T-helper 1 cell treated with Interleukin-12 subunit alpha and Interleukin-12 subunit beta and Interleukin-4 antibody, amounts not matched to agents 30 μg/mL and 1 μg/mL, for 36 hours (primary cell): ENCODE measurements at regions not wholly inside any gene's neighbourhood (a gene's known extent, or its start where the extent isn't known, plus 50 kb on each side); places are given as distances from the start of the nearest gene placed in this dataset.
"Not testable (repeated sequence)": the region's sequence is repeated elsewhere in the genome, so short reads cannot be mapped to it uniquely, and the experiment has no call there.

Experiments
- H3K27ac Mint-ChIP-seq: one replicate; pipeline ENCODE4 v1.8.0; 2021; ENCODE audit warnings: mild to moderate bottlenecking, mixed read lengths
- H3K27me3 Mint-ChIP-seq: one replicate; pipeline ENCODE4 v1.8.0; 2021; ENCODE audit warnings: low read depth, mixed read lengths
- H3K36me3 Mint-ChIP-seq: one replicate; pipeline ENCODE4 v1.8.0; 2021; ENCODE audit warnings: low read depth, mixed read lengths
- H3K4me1 Mint-ChIP-seq: one replicate; pipeline ENCODE4 v1.8.0; 2021; ENCODE audit warnings: low read depth, mixed read lengths
- H3K4me3 Mint-ChIP-seq: one replicate; pipeline ENCODE4 v1.8.0; 2021; ENCODE audit warnings: mild to moderate bottlenecking, moderate library complexity, mixed read lengths
- H3K9me3 Mint-ChIP-seq: one replicate; pipeline ENCODE4 v1.8.0; 2021; ENCODE audit warnings: mixed read lengths

DNA sequence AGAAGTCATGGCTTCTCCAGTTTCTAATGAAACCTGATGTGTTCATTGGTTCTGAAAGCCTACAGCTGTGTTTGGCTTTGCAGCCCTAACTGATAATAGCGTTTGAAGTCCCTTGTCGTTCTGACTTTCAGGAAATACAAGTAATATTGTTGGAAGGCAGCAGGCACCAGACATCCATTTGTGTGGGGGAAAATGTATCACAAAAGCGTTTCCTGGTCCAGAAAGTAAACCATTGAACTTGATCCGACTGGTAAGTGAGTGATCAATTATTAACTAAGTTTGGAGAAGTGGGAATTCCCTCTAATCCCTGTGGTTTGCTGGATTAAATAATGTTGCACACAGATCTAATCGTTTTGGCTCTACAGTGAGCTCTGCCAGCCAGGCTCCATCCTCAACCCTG lies 77.3 kb upstream of the LTA4H start:
- Mint-ChIP-seq H3K9me3 (no peaks in the 10 kb centered on the region), H3K27ac (no peak overlapping the region), H3K4me3 (no peak overlapping the region), H3K27me3 (peaks cover 13% of the 10 kb centered on the region), H3K4me1 (peaks cover 7% of the 10 kb centered on the region), H3K36me3 (no peaks in the 10 kb centered on the region)

- no peak overlapping the region for H3K27ac Mint-ChIP-seq
- no peak overlapping the region for H3K4me3 Mint-ChIP-seq
- peaks cover 7% of the 10 kb centered on the region for H3K4me1 Mint-ChIP-seq
- peaks cover 13% of the 10 kb centered on the region for H3K27me3 Mint-ChIP-seq
- H3K36me3 Mint-ChIP-seq = no peaks in the 10 kb centered on the region
- H3K9me3 Mint-ChIP-seq = no peaks in the 10 kb centered on the region
These were observed 76.7 kb upstream of the ELK3 start for GRCh38 chr12:96117460-96117859.

DNA sequence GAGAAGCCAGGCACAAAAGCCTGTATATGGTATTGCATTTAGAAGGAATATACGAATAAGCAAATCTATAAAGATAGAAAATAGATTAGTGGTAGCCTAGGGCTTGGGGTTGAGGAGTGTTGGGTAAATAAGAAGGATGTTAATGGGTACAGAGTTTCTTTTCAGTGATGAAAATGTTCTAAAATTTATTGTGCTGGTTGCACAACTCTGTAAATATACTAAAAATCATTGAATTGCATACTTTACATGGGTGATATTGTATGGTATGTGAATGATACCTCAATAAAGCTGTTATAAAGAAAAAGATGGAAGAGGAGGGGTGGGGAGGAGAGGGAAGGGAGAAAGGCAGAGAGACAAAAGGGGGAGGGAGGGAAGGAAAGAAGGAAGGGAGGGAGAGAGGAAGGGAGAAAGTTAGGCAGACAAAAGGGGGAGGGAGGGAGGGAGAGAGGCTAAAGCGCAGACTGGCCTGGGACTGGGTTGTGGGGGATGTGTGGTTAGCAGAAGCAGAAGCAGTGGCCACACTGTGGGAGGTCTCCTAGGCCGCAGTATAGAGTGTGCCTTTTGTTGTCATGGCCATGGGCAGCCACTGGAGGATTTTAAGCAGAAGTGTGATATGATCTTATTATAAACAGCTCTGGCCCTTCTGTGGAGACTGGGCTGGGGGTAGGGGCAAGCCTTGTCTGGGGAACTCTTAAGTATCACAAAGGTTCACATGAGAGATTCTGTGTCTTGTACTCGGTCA lies 73.6 kb upstream of the ELK3 start:
- Mint-ChIP-seq H3K4me1 (peaks cover 7% of the 10 kb centered on the region), H3K36me3 (no peaks in the 10 kb centered on the region), H3K27ac (no peak overlapping the region), H3K9me3 (no peaks in the 10 kb centered on the region), H3K4me3 (no peak overlapping the region), H3K27me3 (no peaks in the 10 kb centered on the region)

DNA sequence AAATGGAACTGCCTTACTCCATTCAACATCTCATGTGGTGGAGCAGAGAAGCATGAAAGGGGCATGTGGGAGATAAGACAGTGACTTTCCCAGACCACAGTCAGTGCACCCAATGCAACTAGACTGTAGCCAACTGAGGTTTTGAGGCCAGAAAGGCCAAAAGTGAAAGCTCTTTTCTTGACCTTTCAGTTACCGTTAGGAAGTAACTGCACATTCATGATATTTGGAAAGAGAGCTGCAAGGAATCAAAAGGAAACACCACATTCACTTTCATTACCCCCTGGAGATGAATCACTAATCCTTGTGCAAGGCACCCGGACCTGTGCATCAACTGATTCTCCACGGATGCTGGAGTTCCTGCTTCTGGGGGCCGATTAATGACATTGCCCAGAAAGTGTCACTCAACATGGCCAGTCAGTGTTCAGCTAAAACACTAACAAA lies 72.9 kb upstream of the ELK3 start:
- no peak overlapping the region for H3K27ac Mint-ChIP-seq
- no peak overlapping the region for H3K4me3 Mint-ChIP-seq
- no peaks in the 10 kb centered on the region for H3K9me3 Mint-ChIP-seq
- H3K27me3 Mint-ChIP-seq = no peaks in the 10 kb centered on the region
- peaks cover 7% of the 10 kb centered on the region for H3K4me1 Mint-ChIP-seq
- no peaks in the 10 kb centered on the region for H3K36me3 Mint-ChIP-seq

- not testable (repeated sequence) for H3K36me3 Mint-ChIP-seq, H3K27ac Mint-ChIP-seq, H3K9me3 Mint-ChIP-seq, H3K4me1 Mint-ChIP-seq, H3K4me3 Mint-ChIP-seq
- H3K27me3 Mint-ChIP-seq = peaks cover 14% of the 10 kb centered on the region
These were observed 65.9 kb upstream of the ELK3 start for GRCh38 chr12:96128292-96128691.

- Mint-ChIP-seq H3K27me3 (peaks cover 14% of the 10 kb centered on the region), H3K9me3 (no peaks in the 10 kb centered on the region), H3K27ac (no peak overlapping the region), H3K36me3 (no peaks in the 10 kb centered on the region), H3K4me1 (peaks cover 2% of the 10 kb centered on the region), H3K4me3 (no peak overlapping the region)
These were observed 63.6 kb upstream of the ELK3 start for GRCh38 chr12:96130396-96131059.

DNA sequence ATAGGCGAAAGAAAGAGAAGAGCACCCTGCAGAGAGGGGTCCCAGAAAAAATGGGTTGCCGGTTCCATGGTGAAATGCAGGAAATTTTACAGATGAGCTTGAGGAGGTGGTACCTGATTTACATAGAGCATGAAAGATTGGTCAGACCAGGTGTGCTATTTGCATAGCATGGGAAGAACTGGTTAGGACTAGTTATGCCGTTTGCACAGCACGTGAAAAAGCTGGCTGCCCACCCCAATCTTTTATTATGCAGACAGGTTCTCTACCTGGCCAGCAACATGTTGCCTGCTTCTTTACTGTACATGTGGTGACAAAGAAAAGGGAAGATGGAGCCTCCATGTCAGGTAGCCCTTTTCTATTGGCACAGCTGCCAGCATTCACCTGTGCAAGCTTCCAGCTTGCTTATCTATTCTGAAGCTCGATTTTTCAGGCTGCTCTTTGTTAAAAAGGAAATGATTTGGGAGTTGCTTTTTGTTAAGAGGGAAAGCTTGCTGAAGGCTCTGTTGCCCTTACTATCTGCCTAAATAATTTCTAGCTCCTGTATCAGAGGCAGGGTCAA lies 62.9 kb upstream of the ELK3 start:
- Mint-ChIP-seq H3K9me3 (no peaks in the 10 kb centered on the region), H3K4me1 (peaks cover 4% of the 10 kb centered on the region), H3K4me3 (no peak overlapping the region), H3K27ac (no peak overlapping the region), H3K27me3 (peaks cover 14% of the 10 kb centered on the region), H3K36me3 (no peaks in the 10 kb centered on the region)

DNA sequence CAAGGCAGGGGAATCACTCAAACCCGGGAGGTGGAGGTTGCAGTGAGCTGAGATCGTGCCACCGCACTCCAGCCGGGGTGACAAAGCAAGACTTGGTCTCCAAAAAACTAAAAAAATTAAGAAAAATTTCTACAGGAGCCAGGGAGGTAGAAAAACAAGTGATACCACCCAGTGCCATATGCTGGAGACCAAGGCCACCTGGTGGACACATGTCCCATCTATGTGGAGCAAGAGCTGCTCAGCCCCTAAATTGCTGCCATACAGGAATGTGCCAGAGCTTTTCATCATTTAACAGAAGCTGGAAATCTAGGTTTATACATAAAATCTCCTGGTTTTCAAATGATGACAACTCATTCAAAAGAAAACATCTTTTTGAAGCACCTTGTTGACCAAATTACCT lies 61.4 kb upstream of the ELK3 start:
- Mint-ChIP-seq H3K4me1 (peaks cover 11% of the 10 kb centered on the region), H3K9me3 (no peaks in the 10 kb centered on the region), H3K27ac (no peak overlapping the region), H3K4me3 (no peak overlapping the region), H3K27me3 (peaks cover 14% of the 10 kb centered on the region), H3K36me3 (peaks cover 2% of the 10 kb centered on the region)

- Mint-ChIP-seq H3K4me3 (no peak overlapping the region), H3K27ac (no peak overlapping the region), H3K36me3 (peaks cover 2% of the 10 kb centered on the region), H3K4me1 (peaks cover 11% of the 10 kb centered on the region), H3K27me3 (peaks cover 14% of the 10 kb centered on the region), H3K9me3 (no peaks in the 10 kb centered on the region)
These were observed 60.0 kb upstream of the ELK3 start for GRCh38 chr12:96134200-96134599.

DNA sequence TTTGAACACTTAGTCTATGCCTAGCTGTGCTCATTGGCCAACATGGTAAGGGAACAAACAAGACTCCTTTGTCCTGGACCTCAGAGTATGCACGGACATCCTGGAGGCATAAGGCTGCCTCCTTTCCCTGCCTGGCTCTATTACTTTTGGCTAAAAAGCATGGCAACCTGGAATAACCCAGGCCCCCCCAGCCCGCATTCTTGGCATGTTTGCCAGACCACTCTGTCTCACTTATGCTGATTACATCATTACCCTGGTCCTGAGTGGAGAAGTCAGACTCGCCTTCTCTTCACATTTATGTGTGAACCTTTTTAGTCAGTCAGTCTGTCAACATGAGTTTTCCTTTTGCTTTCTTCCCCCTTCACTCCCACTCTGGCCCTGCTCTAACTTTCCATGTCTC lies 58.0 kb upstream of the ELK3 start:
- Mint-ChIP-seq H3K27ac (no peak overlapping the region), H3K4me3 (no peak overlapping the region), H3K9me3 (peaks cover 4% of the 10 kb centered on the region), H3K4me1 (peaks cover 16% of the 10 kb centered on the region), H3K27me3 (peaks cover 4% of the 10 kb centered on the region), H3K36me3 (peaks cover 2% of the 10 kb centered on the region)

DNA sequence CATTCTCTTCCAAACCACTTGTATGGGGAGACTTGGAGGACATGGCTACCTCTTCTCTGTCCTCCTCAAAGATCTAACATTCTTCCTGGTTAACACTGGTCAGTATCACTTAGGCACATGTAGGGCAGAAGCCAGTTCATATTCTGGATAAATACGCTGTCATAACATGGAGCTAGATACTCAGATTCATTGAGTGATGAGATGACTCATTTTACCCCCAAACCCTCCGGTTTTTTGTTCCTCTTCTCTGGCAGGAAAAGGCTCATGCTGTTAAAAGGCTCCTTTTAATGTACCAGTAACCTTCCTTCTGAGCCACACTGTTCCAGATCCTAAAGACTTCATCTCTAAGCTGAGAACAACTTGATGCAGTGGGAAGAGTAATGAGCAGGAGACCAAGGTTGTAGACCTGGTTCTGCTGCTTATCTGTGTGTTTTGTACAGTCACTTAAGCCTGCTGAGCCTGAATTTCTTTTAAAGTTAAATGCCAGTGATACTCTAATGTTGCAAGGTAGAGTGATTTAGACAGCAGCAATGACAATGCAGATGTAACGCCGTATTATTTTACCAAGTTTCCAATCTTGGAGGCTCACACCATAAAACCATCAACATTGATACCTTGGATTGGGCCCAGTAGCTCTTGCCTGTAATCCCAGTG lies 57.3 kb upstream of the ELK3 start:
- Mint-ChIP-seq H3K27me3 (no peaks in the 10 kb centered on the region), H3K27ac (no peak overlapping the region), H3K4me3 (no peak overlapping the region), H3K36me3 (peaks cover 2% of the 10 kb centered on the region), H3K9me3 (peaks cover 4% of the 10 kb centered on the region), H3K4me1 (peaks cover 14% of the 10 kb centered on the region)

DNA sequence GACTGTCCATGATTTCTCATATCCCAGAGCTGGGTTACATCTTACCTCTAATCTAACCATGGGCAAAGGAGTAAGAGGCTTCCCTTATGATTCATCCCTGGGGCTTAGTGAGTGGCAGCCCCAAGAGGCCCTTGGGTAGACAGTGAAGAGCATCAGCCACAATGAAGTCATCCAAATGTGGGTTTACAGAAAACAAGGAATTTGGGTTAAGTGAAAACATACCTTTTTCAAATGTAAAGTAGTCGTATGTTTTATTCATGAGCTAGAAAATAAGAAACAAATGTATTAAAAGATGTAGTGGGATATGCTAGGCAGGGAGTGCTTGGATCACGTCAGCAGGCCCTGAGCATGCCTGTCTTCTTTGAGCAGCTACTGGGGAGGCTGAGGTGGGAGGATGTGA lies 54.0 kb upstream of the ELK3 start:
- Mint-ChIP-seq H3K4me1 (peaks cover 35% of the 10 kb centered on the region), H3K27me3 (no peaks in the 10 kb centered on the region), H3K27ac (no peak overlapping the region), H3K9me3 (peaks cover 4% of the 10 kb centered on the region), H3K4me3 (no peak overlapping the region), H3K36me3 (peaks cover 2% of the 10 kb centered on the region)

DNA sequence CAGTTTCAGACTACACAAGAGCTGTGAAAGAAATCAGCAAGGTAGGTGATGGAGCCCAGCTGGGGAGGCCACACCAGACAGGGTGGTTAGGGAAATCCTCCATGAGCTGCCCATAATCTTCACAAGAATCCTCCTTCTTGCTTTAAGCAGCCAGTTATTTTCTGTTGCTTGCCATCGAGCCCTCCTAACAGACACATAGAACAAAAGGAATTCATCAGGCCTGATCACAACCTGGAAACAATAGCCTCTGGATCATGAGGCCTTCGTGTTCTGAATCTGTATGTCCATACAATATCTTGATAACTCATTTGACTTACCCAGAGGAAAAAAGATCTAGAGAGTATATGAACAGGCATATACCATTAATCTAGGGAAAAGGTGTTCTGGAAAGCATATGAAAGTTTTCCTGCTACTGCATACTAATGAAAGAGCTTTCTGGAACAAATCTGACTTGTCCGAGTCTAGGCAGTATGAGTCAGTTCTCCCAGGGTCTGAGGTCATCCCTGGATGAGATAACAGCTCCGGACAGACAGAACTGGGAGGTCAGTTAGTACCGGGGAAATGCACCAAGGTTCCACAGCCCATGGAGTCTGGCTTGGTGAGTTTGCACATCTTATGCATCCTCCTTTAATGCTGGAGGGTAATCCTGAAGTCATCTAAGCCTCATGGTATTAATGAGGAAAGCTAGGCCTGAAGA lies 52.8 kb upstream of the ELK3 start:
- no peak overlapping the region for H3K27ac Mint-ChIP-seq
- H3K27me3 Mint-ChIP-seq = no peaks in the 10 kb centered on the region
- peaks cover 33% of the 10 kb centered on the region for H3K4me1 Mint-ChIP-seq
- no peak overlapping the region for H3K4me3 Mint-ChIP-seq
- H3K36me3 Mint-ChIP-seq = peaks cover 1% of the 10 kb centered on the region
- peaks cover 4% of the 10 kb centered on the region for H3K9me3 Mint-ChIP-seq

DNA sequence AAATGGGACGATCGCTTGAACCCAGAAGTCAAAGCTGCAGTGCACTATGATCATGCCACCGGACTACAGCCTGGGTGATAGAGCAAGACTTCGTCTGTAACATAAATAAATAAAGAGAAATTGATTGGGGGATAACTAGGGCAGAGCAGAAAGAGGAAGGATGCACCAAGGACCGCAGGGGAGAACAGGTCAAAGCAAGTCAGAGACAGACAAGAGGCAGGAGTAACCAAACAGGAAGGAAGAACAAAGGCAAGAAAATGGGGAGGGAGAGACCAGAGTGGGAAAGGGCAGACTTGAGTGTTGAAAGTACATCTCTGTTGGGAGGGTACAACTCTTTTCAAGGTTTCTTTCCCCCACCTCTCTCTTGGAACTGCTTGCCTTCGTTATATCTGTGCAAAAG lies 50.8 kb upstream of the ELK3 start:
- Mint-ChIP-seq H3K27me3 (no peaks in the 10 kb centered on the region), H3K27ac (peak overlapping the region; percentile 50), H3K4me3 (peak overlapping the region; percentile 45), H3K4me1 (peaks cover 26% of the 10 kb centered on the region), H3K9me3 (peaks cover 4% of the 10 kb centered on the region), H3K36me3 (no peaks in the 10 kb centered on the region)
